Stimulated activated naive CD8-positive, alpha-beta T cell treated with anti-CD3 and anti-CD28 coated beads, Interleukin-15, Interleukin-2, amounts not matched to agents 100 U/mL and 50 U/mL, for 24 hours (primary cell): ENCODE measurements at regions not wholly inside any gene's neighbourhood (a gene's known extent, or its start where the extent isn't known, plus 50 kb on each side); places are given as distances from the start of the nearest gene placed in this dataset.
A peak's percentile ranks its signal among the peaks of the same experiment; 100 is the strongest.

Experiments used
- ATAC-seq: fragments of 150-1000 bp; cut with Tn5 transposase; one replicate; pipeline ENCODE4 v1.10.0; 2021
- DNase-seq: peaks from one replicate; pipeline ENCODE4 v3.0.0; 2021

DNA sequence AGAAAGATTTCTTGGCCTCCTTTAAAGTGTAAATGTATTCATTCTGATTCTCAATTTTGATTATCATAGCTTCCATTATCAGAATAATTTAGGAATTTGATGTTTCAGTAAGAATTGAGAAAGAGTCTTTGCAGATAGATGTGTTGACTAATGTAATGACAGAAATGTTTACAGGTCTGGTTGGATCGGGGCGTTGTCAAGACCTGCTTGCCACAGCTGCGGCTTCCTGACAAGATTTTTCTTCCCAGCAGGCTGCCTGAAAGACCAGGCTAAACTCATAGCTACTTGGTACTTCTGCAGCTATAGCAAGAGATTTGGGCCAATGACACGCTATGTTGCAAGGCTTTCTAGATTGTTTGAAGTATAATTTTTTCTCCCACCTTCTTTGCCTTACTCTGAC, 91.5 kb upstream of the ANKRD50 start:
- DNase-seq, result no peak
- no peak for ATAC-seq

DNA sequence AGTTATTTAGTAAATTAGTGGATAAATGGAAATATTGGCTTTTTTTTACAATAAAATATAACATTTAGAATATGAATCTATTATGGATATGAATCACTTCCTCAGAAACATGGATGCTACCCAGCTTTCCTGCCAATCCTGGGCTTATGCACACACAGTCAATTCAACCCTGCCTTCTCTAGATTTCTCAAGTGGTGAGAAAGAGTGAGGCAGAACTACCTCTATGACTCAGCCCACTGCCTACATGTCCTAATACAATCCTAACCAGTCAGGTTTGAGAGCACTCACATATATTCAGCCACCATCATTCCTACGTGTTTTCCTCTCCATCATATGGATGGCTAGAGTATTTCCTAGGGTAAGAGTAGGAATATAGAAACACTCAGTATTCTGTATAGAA, 91.1 kb upstream of the ANKRD50 start:
- ATAC-seq (peak; percentile 43), DNase-seq (no peak)

DNA sequence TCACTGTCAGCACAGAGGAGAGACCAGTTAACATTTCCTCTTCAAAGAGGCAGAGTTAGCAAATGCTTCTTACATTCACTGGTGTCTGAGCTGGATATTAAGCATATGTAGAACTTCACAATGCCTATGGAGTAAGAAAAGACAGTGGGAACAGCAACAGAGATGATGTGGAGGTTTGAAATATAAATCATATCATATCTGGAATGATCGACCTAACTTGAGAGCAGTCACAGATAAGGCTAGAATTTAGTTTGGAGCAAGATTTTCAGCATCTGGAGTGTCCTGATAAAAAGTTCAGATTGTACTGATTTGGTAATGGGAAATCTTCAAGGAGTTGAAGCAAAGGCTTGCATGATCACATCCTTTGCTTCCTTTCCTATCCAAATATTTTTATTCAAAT, 90.5 kb upstream of the ANKRD50 start:
- DNase-seq (no peak), ATAC-seq (no peak)

DNA sequence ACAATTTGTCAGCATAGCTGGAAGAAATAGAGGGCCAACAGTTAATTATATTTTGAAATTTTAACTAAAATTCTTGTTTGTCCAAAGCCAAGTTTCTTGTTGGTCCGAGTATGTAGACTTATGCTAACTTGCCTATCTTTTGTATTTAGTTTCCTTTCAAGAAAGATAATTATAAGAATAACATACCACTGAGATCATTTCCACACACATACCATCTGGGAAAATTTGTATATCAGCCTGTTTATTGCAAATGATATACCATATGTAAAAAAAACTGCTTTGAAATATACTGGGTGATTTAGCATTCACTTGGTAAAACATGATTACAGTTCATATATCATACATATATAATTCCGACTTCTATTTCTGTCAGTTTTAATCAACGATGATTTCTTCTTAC, 84.7 kb upstream of the ANKRD50 start:
- no peak for ATAC-seq
- DNase-seq, result no peak

DNA sequence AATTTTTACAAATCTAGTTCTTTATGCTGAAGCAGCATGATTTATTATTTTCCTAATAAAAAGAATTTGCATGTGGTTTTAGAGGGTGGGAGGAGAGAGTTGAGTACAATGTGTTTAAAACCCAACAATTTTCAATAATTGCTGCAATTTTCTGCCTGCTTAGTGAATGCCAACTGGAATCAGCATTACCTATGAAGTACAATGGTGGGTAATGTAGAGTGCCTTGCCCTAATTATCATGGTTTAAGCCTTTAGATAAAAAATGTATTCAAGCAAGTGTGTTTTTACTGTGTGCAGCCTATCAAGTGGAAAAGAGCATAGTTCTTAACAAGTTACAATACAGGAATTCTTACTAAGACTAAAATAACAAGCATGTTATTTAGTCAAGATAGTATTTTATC, 77.9 kb upstream of the ANKRD50 start:
- DNase-seq, result no peak
- ATAC-seq, result no peak

DNA sequence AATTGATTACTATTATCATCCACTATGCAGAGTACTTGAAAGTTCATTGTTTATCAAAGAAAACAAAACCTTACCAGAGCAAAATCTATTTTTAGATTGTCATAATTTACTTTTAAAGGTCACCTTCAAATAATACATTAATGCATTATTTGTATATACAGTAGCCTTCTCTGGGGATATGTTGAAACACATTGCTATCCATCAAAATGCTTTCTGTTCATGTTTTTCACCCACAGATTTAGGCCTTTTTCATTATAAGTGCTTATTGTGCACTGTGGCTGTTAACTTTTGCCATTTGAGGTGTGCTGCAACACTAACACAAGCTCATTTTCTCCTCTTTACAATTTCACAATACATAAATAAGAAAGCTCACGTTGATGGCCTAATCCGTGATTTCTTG, 74.1 kb upstream of the ANKRD50 start:
- ATAC-seq, result no peak
- no peak for DNase-seq

DNA sequence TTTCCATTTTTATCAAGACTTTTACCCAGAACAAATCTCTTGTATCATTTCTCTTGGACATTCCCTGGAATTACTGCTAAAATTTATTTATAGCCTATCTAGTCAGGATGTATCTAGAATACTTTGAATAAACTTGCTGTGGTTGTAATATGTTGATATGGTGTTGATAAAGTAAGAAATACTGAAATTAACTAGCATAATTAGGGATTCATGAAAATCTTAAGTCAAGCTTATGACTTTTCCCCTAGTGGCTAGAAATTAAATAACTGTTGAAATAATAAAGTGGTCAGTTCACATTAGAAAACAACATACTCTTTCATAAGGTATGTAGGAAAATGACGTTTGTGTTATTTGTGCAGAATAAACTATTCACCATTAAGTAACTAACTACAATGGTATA, 73.1 kb upstream of the ANKRD50 start:
- DNase-seq, result no peak
- ATAC-seq, result no peak

DNA sequence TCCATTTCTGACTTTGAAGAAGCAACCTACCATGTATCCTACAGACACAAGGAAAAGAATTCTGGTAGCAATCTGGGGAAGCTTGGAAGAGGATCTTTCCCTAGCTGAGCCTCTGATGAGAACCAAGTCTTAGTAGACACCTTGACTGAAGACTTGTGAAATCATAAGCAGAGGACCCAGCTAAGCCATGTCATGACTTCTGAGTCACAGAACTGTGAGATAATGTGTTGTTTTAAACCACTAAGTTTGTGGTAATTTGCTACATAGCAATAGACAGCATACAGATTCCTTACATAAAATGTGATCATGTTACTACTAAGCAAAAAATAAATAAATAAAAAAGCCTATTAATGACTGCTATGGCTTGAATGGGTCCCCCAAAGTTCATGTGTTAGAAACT, 71.3 kb upstream of the ANKRD50 start:
- no peak for DNase-seq

DNA sequence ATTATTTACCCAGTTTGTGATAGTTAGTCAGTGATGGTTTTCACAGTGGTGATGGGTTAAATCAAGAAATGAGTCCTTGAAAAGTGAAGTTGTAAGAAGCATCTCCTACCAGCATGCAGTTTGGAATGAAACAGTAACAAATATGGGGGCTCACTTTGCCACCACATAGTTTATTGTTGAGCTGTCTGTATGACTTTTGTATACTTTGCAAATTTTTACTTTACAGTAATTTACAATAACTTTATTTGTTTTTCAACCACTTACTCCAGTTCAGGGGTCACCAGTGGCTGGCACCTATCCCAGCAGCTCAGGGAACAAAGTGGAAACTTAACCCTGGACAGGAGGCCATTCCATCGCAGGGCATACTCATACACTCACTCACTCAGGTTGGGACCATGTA, 64.5 kb upstream of the ANKRD50 start:
- no peak for ATAC-seq

More for the DNA sequence above, 71.3 kb upstream of the ANKRD50 start:
- ATAC-seq, result no peak

DNA sequence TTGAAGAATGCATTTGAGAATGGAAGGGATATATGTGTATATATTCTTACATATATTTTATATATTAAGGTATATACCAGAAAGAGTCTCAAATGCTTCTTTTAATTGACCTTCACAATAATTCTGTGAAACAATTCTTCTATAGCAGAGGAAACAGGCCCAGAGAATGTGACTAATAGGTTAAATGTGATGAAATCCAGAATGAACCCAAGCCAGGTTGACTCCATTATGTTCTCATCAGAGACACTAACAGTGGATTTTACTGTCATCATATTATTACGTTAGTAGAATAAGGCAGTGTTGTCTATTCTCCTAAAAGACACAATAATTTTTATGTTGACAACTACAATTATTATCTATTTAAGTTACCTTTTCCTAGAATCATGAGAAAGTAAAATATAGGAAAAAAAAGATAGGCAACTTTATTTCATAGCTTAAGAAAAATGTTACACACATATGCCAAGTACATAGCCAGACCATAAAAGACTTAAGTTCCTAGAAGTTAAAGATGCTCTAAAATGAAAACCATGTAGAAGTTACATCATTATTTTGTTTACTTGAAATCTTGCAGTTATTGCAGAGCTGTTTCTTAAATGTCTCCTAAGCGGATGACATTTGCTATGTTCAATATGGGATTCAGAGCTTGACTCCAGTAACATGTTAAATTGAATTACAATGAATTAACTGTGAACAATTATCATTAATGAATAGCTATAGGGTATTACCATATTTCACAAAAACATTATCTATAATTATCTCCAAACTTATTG, 56.2 kb upstream of the ANKRD50 start:
- ATAC-seq (no peak), DNase-seq (no peak)

More for the DNA sequence above, 64.5 kb upstream of the ANKRD50 start:
- DNase-seq, result no peak

DNA sequence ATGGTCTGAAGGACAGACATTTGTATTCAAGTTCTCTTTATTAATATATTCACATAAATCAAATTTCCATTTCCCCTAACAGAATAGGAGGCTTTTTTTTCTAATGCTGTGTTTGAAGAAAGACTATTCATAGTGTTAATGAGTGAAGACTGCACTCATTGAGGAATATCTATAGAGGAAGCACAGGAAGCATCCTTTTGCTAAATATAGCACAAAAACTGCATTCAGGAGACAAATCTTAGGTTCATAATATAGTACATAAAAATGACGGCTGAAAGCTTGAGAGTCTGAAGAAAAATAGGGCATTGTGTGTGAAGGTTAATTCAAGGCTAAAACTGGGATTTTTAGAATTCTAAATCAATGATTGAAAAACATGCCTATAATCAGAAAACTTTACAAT, 50.4 kb upstream of the ANKRD50 start:
- no peak for ATAC-seq
- no peak for DNase-seq
